ENCODE measurements at regions not wholly inside any gene's neighbourhood (a gene's known extent, or its start where the extent isn't known, plus 50 kb on each side); places are given as distances from the start of the nearest gene placed in this dataset.

GRCh38 chr16:65663774-65664173 is 541.9 kb upstream of the CDH11 start:
- 95% methylated on average over 3 of the region's 3 CpGs for WGBS
- Histone ChIP-seq H3K4me3 (no peak overlapping the region), H3K9me3 (no peaks in the 10 kb centered on the region), H3K27me3 (no peaks in the 10 kb centered on the region), H3K27ac (replicated peaks in 1 of 4) (no peak overlapping the region), H3K36me3 (no peaks in the 10 kb centered on the region), H3K4me1 (no peaks in the 10 kb centered on the region)
- no peak for DNase-seq (ENCODE audit: extremely low spot score)
- intact Hi-C loops (cut with DNase I): no loop called here
- TF ChIP-seq POLR2AphosphoS5 (IDR thresholded peaks at IDR 0.05) (no peak), POLR2A (IDR thresholded peaks at IDR 0.05; ENCODE audit: low read depth) (no peak), CTCF (IDR thresholded peaks at IDR 0.05) (no peak), EP300 (IDR thresholded peaks at IDR 0.05) (no peak)

GRCh38 chr16:65662256-65662655 is 540.4 kb upstream of the CDH11 start:
- TF ChIP-seq EP300 (IDR thresholded peaks at IDR 0.05): no peak
- no peak for TF ChIP-seq CTCF (IDR thresholded peaks at IDR 0.05)
- TF ChIP-seq POLR2AphosphoS5 (IDR thresholded peaks at IDR 0.05): no peak
- no peak for TF ChIP-seq POLR2A (IDR thresholded peaks at IDR 0.05; ENCODE audit: low read depth)
- Histone ChIP-seq H3K4me3 (no peak overlapping the region), H3K27me3 (no peaks in the 10 kb centered on the region), H3K27ac (replicated peaks in 1 of 4) (no peak overlapping the region), H3K9me3 (no peaks in the 10 kb centered on the region), H3K4me1 (no peaks in the 10 kb centered on the region), H3K36me3 (no peaks in the 10 kb centered on the region)
- no peak for DNase-seq (ENCODE audit: extremely low spot score)
- 86% methylated on average over 4 of the region's 4 CpGs for WGBS
- intact Hi-C loops (cut with DNase I): no loop called here

- TF ChIP-seq POLR2AphosphoS5 (IDR thresholded peaks at IDR 0.05) (no peak), CTCF (IDR thresholded peaks at IDR 0.05) (no peak), POLR2A (IDR thresholded peaks at IDR 0.05; ENCODE audit: low read depth) (no peak), EP300 (IDR thresholded peaks at IDR 0.05) (no peak)
- H3K27ac ChIP-seq (replicated peaks in 1 of 4): no peak overlapping the region
- H3K4me3 ChIP-seq: no peak overlapping the region
- no peak for DNase-seq (ENCODE audit: extremely low spot score)
- 97% methylated on average over 5 of the region's 5 CpGs for WGBS
- H3K36me3 ChIP-seq: no peaks in the 10 kb centered on the region
- H3K27me3 ChIP-seq: peaks cover 0 to 6% (median 0%) of the 10 kb centered on the region in 4 donors
- no peaks in the 10 kb centered on the region for H3K9me3 ChIP-seq
- intact Hi-C loops (cut with DNase I): no loop called here
- no peaks in the 10 kb centered on the region for H3K4me1 ChIP-seq
Measured at GRCh38 chr16:65661558-65661957, 539.7 kb upstream of the CDH11 start.

- H3K27me3 ChIP-seq: peaks cover 0 to 15% (median 0%) of the 10 kb centered on the region in 4 donors
- H3K27ac ChIP-seq (replicated peaks in 1 of 4): no peak overlapping the region
- H3K4me3 ChIP-seq: no peak overlapping the region
- TF ChIP-seq CTCF (IDR thresholded peaks at IDR 0.05) (no peak), POLR2A (IDR thresholded peaks at IDR 0.05; ENCODE audit: low read depth) (no peak), POLR2AphosphoS5 (IDR thresholded peaks at IDR 0.05) (no peak), EP300 (IDR thresholded peaks at IDR 0.05) (no peak)
- DNase-seq (ENCODE audit: extremely low spot score): no peak
- intact Hi-C loops (cut with DNase I): no loop called here
- WGBS: 55% methylated on average over 5 of the region's 5 CpGs
- H3K36me3 ChIP-seq: no peaks in the 10 kb centered on the region
- H3K4me1 ChIP-seq: no peaks in the 10 kb centered on the region
- H3K9me3 ChIP-seq: no peaks in the 10 kb centered on the region
Measured at GRCh38 chr16:65660390-65660789, 538.5 kb upstream of the CDH11 start.

GRCh38 chr16:65659758-65660157 is 537.9 kb upstream of the CDH11 start:
- intact Hi-C loops (cut with DNase I): no loop called here
- WGBS: 98% methylated on average over 7 of the region's 7 CpGs
- no peak for DNase-seq (ENCODE audit: extremely low spot score)

More at GRCh38 chr16:65659758-65660157, 537.9 kb upstream of the CDH11 start:
- Histone ChIP-seq H3K4me1 (no peaks in the 10 kb centered on the region), H3K36me3 (no peaks in the 10 kb centered on the region), H3K27me3 (peaks cover 0 to 16% (median 0%) of the 10 kb centered on the region in 4 donors), H3K4me3 (no peak overlapping the region), H3K9me3 (no peaks in the 10 kb centered on the region), H3K27ac (replicated peaks in 1 of 4) (no peak overlapping the region)
- TF ChIP-seq CTCF (IDR thresholded peaks at IDR 0.05) (no peak), POLR2AphosphoS5 (IDR thresholded peaks at IDR 0.05) (no peak), POLR2A (IDR thresholded peaks at IDR 0.05; ENCODE audit: low read depth) (no peak), EP300 (IDR thresholded peaks at IDR 0.05) (no peak)
